Transverse colon (tissue), 4 donors: ENCODE measurements at regions not wholly inside any gene's neighbourhood (a gene's known extent, or its start where the extent isn't known, plus 50 kb on each side); places are given as distances from the start of the nearest gene placed in this dataset.
"Not testable (repeated sequence)": the region's sequence is repeated elsewhere in the genome, so short reads cannot be mapped to it uniquely, and the experiment has no call there.

Experiments used
- DNase-seq: peaks from one replicate; pipeline ENCODE4 v3.0.0-alpha.2; 2019
- H3K27ac ChIP-seq, 4 donors: fragments of 200-600 bp; sonication (generic); 2 replicates each; pipeline ENCODE4 v1.5.1; 2016 to 2018; ENCODE audit warnings: inconsistent platforms in 4 of 4
- H3K27me3 ChIP-seq: fragments of 200-600 bp; sonication (generic); 2 replicates; pipeline ENCODE4 v1.5.1; 2017; ENCODE audit warnings: inconsistent platforms
- H3K36me3 ChIP-seq, 4 donors: fragments of 200-600 bp; sonication (generic); 2 replicates each; pipeline ENCODE4 v1.5.1; 2017 to 2019; ENCODE audit warnings: inconsistent platforms in 4 of 4
- H3K4me1 ChIP-seq, 4 donors: fragments of 200-600 bp; sonication (generic); 2 replicates each; pipeline ENCODE4 v1.5.1; 2017 to 2020; ENCODE audit warnings: inconsistent platforms in 4 of 4
- H3K4me3 ChIP-seq, 4 donors: fragments of 200-600 bp; sonication (generic); 1 replicate in 1 of 4; 2 replicates in 3 of 4; pipeline versions ENCODE4 v1.5.1 to v1.6.1; 2017 to 2019; ENCODE audit warnings: inconsistent platforms in 4 of 4
- H3K9me3 ChIP-seq, 2 donors: fragments of 200-600 bp; sonication (generic); 2 replicates each; pipeline ENCODE4 v1.5.1; 2017 to 2019; ENCODE audit warnings: inconsistent platforms in 2 of 2
- EP300 ChIP-seq: sonication (generic); formaldehyde crosslinking; IDR thresholded peaks from one replicate; pipeline ENCODE4 v1.6.1; 2017; ENCODE audit warnings: antibody characterized with exemption, low read depth
- POLR2A ChIP-seq: fragments of 450-650 bp; IDR thresholded peaks from one replicate; pipeline ENCODE4 v1.6.1; 2016; ENCODE audit warnings: antibody characterized with exemption, mild to moderate bottlenecking, moderate library complexity
- POLR2AphosphoS5 ChIP-seq, 3 donors: sonication (generic); formaldehyde crosslinking; IDR thresholded peaks; one replicate each; pipeline ENCODE4 v1.6.1; 2016; ENCODE audit warnings: antibody characterized with exemption in 3 of 3
- WGBS, 2 donors: methylation state at CpG; one replicate each; pipeline ENCODE4 v1.1.5; 2018; ENCODE audit warnings: low coverage in 1 of 2; 5-methylcytosine and 5-hydroxymethylcytosine counted together
- in situ Hi-C, 4 donors: fragments of 200-750 bp; cut with MboI; loops; one replicate each; pipeline versions ENCODE4 v1.15.0 to v1.15.1; 2017; ENCODE audit warnings: low sequenced_read_pairs in 3 of 4, low pct_ligation_motif_present in 1 of 4, low pct_unique_long_range_greater_than_20kb in 1 of 4
- intact Hi-C: fragments of 100-400 bp; cut with DNase I; formaldehyde crosslinking; loops from one replicate; pipeline ENCODE4 v1.15.1; 2023; ENCODE audit warnings: low total_unique reads
- TF ChIP-seq, protein P1 (sequence below), 5 experiments: fragments of 200-600 bp in 3 of 5; fragments of 450-650 bp in 2 of 5; sonication (generic) in 3 of 5; IDR thresholded peaks; 1 replicate in 2 of 5; 2 replicates in 3 of 5; pipeline ENCODE4 v1.5.1; 2016 to 2017; ENCODE audit warnings: antibody characterized with exemption in 5 of 5, inconsistent platforms in 3 of 5, mild to moderate bottlenecking in 2 of 5, moderate library complexity in 1 of 5

DNA sequence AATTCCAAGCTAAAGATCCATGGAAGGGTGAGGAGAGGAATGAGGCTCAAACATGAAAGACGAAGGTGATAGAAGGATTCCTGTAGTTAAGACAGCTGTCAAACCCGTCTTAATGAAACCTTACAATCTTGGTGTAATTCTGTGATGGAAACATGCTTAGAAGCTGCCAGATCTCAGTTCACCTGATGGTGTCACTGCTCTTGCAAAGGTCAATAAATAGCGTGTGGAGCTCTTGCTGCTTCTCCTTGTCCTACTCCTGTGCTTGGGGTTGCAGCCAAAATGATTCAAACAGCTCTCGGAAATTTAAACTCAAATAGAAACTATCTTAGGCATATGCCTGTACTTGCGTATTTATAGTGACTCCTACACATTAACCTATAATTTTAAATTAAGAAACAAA is 1705.0 kb downstream of the OLFM4 start:
- Histone ChIP-seq H3K9me3 (no peaks in the 10 kb centered on the region), H3K4me3 (no peak overlapping the region), H3K36me3 (no peaks in the 10 kb centered on the region), H3K4me1 (no peaks in the 10 kb centered on the region), H3K27me3 (no peaks in the 10 kb centered on the region), H3K27ac (no peak overlapping the region)
- in situ Hi-C loops (no loop called here), intact Hi-C loops (no loop called here)
- TF ChIP-seq, protein P1, sequence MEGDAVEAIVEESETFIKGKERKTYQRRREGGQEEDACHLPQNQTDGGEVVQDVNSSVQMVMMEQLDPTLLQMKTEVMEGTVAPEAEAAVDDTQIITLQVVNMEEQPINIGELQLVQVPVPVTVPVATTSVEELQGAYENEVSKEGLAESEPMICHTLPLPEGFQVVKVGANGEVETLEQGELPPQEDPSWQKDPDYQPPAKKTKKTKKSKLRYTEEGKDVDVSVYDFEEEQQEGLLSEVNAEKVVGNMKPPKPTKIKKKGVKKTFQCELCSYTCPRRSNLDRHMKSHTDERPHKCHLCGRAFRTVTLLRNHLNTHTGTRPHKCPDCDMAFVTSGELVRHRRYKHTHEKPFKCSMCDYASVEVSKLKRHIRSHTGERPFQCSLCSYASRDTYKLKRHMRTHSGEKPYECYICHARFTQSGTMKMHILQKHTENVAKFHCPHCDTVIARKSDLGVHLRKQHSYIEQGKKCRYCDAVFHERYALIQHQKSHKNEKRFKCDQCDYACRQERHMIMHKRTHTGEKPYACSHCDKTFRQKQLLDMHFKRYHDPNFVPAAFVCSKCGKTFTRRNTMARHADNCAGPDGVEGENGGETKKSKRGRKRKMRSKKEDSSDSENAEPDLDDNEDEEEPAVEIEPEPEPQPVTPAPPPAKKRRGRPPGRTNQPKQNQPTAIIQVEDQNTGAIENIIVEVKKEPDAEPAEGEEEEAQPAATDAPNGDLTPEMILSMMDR (IDR thresholded peaks at IDR 0.05): no peak
- no peak for TF ChIP-seq EP300
- 50 to 53% methylated on average over 5 of the region's 5 CpGs for WGBS, 2 donors
- DNase-seq: no peak

DNA sequence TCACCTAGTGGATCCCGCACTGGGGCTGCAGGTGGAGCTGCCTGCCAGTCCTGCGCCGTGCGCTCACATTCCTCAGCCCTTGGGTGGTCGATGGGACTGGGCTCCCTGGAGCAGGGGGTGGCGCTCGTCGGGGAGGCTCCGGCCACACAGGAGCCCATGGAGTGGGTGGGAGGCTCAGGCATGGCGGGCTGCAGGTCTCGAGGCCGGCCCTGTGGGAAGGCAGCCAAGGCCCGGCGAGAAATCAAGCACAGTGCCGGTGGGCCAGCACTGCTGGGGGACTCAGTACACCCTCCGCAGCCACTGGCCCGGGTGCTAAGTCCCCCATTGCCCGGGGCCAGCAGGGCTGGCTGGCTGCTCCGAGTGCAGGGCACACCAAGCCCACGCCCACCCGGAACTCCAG is 1708.6 kb downstream of the OLFM4 start:
- H3K9me3 ChIP-seq, H3K36me3 ChIP-seq, H3K4me1 ChIP-seq, in situ Hi-C loops, H3K27ac ChIP-seq, intact Hi-C loops, H3K4me3 ChIP-seq, DNase-seq, H3K27me3 ChIP-seq: not testable (repeated sequence)
- 89% methylated on average over 19 of the region's 21 CpGs; no CpG with 5 or more reads in 1 of the 2 donors for WGBS, 2 donors

DNA sequence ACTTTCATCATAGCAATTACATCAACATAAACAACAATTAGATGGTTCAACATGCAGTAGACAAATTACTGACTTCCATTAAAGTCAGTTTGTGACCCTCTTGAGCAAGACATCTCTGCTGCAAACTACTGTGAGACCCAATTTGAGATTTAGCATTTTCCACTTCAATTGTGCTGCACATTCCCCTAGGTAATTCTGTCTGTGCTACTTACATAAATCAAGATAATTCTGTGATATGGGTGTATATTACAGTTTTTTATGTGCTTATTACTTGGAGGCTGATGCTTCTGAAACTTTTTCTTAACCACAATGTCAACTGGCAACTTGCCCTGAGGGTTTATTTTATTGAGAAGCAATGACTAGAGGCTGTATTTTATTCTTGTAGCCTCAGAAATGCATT is 1714.4 kb downstream of the OLFM4 start:
- intact Hi-C loops: no loop called here
- DNase-seq: no peak
- no peaks in the 10 kb centered on the region for H3K9me3 ChIP-seq
- no peak for TF ChIP-seq EP300
- in situ Hi-C loops: no loop called here
- H3K4me1 ChIP-seq: no peaks in the 10 kb centered on the region
- H3K4me3 ChIP-seq: no peak overlapping the region
- H3K27me3 ChIP-seq: no peaks in the 10 kb centered on the region
- H3K36me3 ChIP-seq: no peaks in the 10 kb centered on the region
- no peak overlapping the region for H3K27ac ChIP-seq

DNA sequence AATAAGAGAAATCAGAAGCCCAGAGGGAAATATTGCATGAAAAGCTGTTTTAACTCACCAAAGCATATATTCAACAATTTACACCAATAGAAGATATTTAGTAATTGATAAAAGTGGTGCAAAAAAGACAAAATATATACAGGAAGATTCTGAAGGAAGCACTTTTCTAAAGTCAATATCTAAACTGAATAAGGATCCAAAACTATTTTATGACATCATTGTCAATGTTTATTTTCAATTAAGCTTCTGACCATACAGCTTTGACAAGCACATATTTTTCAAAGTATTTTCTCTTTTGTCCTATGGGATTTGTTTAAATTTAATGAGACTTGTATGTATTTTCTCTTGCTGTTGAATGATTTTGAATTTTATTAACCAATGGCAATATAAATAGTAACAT is 1716.1 kb downstream of the OLFM4 start:
- Histone ChIP-seq H3K36me3 (no peaks in the 10 kb centered on the region), H3K9me3 (no peaks in the 10 kb centered on the region), H3K4me3 (no peak overlapping the region), H3K4me1 (no peaks in the 10 kb centered on the region), H3K27me3 (no peaks in the 10 kb centered on the region), H3K27ac (no peak overlapping the region)
- DNase-seq: no peak
- TF ChIP-seq POLR2AphosphoS5 (IDR thresholded peaks at IDR 0.05): no peak
- no peak for TF ChIP-seq POLR2A
- TF ChIP-seq, protein P1 (IDR thresholded peaks at IDR 0.05): no peak
- TF ChIP-seq EP300: no peak
- intact Hi-C loops: no loop called here
- in situ Hi-C loops: no loop called here

DNA sequence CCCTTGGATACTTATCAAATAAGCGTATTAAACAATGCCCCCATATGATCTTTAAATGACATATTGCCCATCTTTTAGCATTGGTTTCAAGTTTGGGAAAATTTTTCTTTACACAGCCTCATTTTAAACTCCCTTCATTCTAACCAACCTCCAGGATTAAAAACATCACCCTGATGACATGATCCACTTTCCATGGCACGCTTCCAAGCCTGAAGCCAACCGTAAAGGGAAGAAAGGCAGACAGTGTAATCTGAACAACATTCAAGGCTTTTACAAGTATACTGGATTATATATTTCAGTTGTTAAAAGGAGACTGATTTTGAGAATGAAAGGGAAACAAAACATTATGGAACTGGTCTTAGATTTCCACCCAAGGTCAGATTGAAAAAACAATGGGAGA is 1721.9 kb downstream of the OLFM4 start:
- WGBS, 2 donors: 63% methylated on average over 3 of the region's 3 CpGs
- H3K36me3 ChIP-seq: no peaks in the 10 kb centered on the region
- H3K9me3 ChIP-seq: no peaks in the 10 kb centered on the region
- TF ChIP-seq, protein P1 (IDR thresholded peaks at IDR 0.05): no peak
- TF ChIP-seq POLR2A (no peak), EP300 (no peak), POLR2AphosphoS5 (IDR thresholded peaks at IDR 0.05) (no peak)
- in situ Hi-C loops: no loop called here
- H3K27me3 ChIP-seq: no peaks in the 10 kb centered on the region
- intact Hi-C loops: no loop called here
- no peaks in the 10 kb centered on the region for H3K4me1 ChIP-seq
- no peak overlapping the region for H3K4me3 ChIP-seq
- H3K27ac ChIP-seq: no peak overlapping the region
- DNase-seq: no peak
